DOHH2 (cell line): ENCODE measurements at regions not wholly inside any gene's neighbourhood (a gene's known extent, or its start where the extent isn't known, plus 50 kb on each side); places are given as distances from the start of the nearest gene placed in this dataset.
"Not testable (repeated sequence)": the region's sequence is repeated elsewhere in the genome, so short reads cannot be mapped to it uniquely, and the experiment has no call there.

Experiments used
- H3F3A ChIP-seq: fragments of 200-600 bp; sonication (generic), shearing (Covaris generic); 2 replicates; pipeline ENCODE4 v1.6.0; 2016; ENCODE audit warnings: antibody characterized with exemption, mild to moderate bottlenecking; ENCODE audit not compliant: control insufficient read depth, insufficient read depth
- H3K27ac ChIP-seq: fragments of 200-600 bp; sonication (generic); 2 replicates; pipeline ENCODE4 v1.5.1; 2014; ENCODE audit warnings: low read depth, mild to moderate bottlenecking, low read length, moderate library complexity
- H3K27me3 ChIP-seq: fragments of 200-600 bp; sonication (generic); 2 replicates; pipeline ENCODE4 v1.6.1; 2014; ENCODE audit warnings: mild to moderate bottlenecking, low read length, mixed read lengths; ENCODE audit not compliant: control insufficient read depth
- H3K36me3 ChIP-seq: fragments of 200-600 bp; sonication (generic); 2 replicates; pipeline ENCODE4 v1.6.1; 2014; ENCODE audit warnings: mild to moderate bottlenecking, low read length, moderate library complexity, mixed read lengths; ENCODE audit not compliant: control insufficient read depth
- H3K4me1 ChIP-seq: fragments of 200-600 bp; sonication (generic); 2 replicates; pipeline ENCODE4 v1.6.1; 2014; ENCODE audit warnings: mild to moderate bottlenecking, low read length, mixed read lengths; ENCODE audit not compliant: control insufficient read depth
- H3K4me2 ChIP-seq: fragments of 200-600 bp; sonication (generic); 2 replicates; pipeline ENCODE4 v1.6.0; 2014; ENCODE audit warnings: mild to moderate bottlenecking, low read length, moderate library complexity
- H3K4me3 ChIP-seq: fragments of 200-600 bp; sonication (generic); 2 replicates; pipeline ENCODE4 v1.5.1; 2014; ENCODE audit warnings: mild to moderate bottlenecking, low read length, mixed read lengths
- H3K79me2 ChIP-seq: fragments of 200-600 bp; sonication (generic); 2 replicates; pipeline ENCODE4 v1.6.1; 2014; ENCODE audit warnings: mild to moderate bottlenecking, low read length, mixed read lengths; ENCODE audit not compliant: control insufficient read depth
- H3K9me2 ChIP-seq: fragments of 200-600 bp; sonication (generic); replicated peaks from 2 replicates; pipeline ENCODE4 v1.6.1; 2014; ENCODE audit warnings: mild to moderate bottlenecking, low read length, mixed read lengths; ENCODE audit not compliant: control insufficient read depth
- H3K9me3 ChIP-seq: fragments of 200-600 bp; sonication (generic); 2 replicates; pipeline ENCODE4 v1.6.1; 2014; ENCODE audit warnings: antibody characterized with exemption, low read length, mixed read lengths; ENCODE audit not compliant: control insufficient read depth, insufficient read depth
- H4K20me1 ChIP-seq: fragments of 200-600 bp; sonication (generic); 2 replicates; pipeline ENCODE4 v1.6.0; 2014; ENCODE audit warnings: low read depth, mild to moderate bottlenecking, antibody characterized with exemption, low read length, moderate library complexity; ENCODE audit not compliant: control insufficient read depth, insufficient read depth
- EZH2phosphoT487 ChIP-seq: fragments of 200-600 bp; sonication (generic); IDR thresholded peaks from 2 replicates; pipeline ENCODE4 v1.6.1; 2017; ENCODE audit warnings: borderline replicate concordance, mild to moderate bottlenecking, antibody characterized with exemption, low read length, moderate library complexity, mixed read lengths
- TF ChIP-seq, protein P1 (sequence below): fragments of 200-600 bp; sonication (generic); IDR thresholded peaks from one replicate; pipeline ENCODE4 v1.5.1; 2014; ENCODE audit warnings: antibody characterized with exemption, mild to moderate bottlenecking, low read depth, low read length; ENCODE audit not compliant: poor library complexity, severe bottlenecking

DNA sequence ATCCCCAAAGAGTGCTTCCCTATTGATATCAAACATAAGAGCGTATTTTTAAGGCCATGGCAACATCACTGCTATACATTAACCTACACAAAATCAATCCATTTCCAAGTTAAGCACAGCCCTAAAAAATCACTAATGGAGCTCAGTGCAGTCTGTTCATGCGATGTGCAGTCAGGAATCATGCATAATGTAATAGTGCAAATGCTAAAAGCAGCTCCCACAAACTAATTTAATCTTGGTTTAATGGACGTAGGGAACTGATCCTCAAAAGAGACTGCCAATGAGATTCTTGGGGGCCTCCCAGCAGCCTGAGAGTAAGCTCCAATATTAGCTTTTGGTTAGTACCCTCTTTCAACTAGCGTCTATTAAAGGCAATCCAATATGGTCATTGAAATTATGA lies 245.9 kb downstream of the TOX3 start:
- Histone ChIP-seq H3K9me2 (no peaks in the 10 kb centered on the region), H4K20me1 (no peaks in the 10 kb centered on the region), H3K27me3 (no peaks in the 10 kb centered on the region), H3K4me2 (no peak overlapping the region), H3K4me1 (no peaks in the 10 kb centered on the region), H3K36me3 (no peaks in the 10 kb centered on the region), H3F3A (no peaks in the 10 kb centered on the region), H3K79me2 (no peaks in the 10 kb centered on the region), H3K27ac (no peak overlapping the region), H3K4me3 (no peak overlapping the region), H3K9me3 (no peaks in the 10 kb centered on the region)
- TF ChIP-seq, protein P1, sequence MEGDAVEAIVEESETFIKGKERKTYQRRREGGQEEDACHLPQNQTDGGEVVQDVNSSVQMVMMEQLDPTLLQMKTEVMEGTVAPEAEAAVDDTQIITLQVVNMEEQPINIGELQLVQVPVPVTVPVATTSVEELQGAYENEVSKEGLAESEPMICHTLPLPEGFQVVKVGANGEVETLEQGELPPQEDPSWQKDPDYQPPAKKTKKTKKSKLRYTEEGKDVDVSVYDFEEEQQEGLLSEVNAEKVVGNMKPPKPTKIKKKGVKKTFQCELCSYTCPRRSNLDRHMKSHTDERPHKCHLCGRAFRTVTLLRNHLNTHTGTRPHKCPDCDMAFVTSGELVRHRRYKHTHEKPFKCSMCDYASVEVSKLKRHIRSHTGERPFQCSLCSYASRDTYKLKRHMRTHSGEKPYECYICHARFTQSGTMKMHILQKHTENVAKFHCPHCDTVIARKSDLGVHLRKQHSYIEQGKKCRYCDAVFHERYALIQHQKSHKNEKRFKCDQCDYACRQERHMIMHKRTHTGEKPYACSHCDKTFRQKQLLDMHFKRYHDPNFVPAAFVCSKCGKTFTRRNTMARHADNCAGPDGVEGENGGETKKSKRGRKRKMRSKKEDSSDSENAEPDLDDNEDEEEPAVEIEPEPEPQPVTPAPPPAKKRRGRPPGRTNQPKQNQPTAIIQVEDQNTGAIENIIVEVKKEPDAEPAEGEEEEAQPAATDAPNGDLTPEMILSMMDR, result no peak
- TF ChIP-seq EZH2phosphoT487, result no peak

DNA sequence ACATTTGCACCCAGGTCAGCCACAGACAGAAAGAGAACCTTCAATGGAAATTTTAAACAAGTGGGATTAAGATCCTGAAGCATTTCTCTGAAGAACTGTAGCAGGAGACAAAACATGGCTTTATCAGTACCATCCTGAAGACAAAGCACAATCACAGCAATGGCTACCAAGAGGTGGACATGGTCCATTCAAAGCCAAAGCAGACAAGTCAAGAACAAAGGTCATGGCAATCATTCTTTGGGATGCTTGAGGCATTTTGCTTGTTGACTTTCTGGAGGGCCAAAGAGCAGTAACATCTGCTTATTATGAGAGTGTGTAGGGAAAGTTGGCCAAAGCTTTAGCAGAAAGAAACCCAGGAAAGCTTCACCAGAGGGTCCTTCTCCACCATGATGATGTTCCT lies 248.2 kb downstream of the TOX3 start:
- H3K27ac ChIP-seq, result no peak overlapping the region
- no peaks in the 10 kb centered on the region for H3K27me3 ChIP-seq
- no peaks in the 10 kb centered on the region for H3K4me1 ChIP-seq
- H3K9me3 ChIP-seq, result no peaks in the 10 kb centered on the region
- TF ChIP-seq, protein P1, result no peak
- TF ChIP-seq EZH2phosphoT487, result no peak
- H3K4me3 ChIP-seq, result no peak overlapping the region
- no peaks in the 10 kb centered on the region for H3K79me2 ChIP-seq
- no peaks in the 10 kb centered on the region for H3K36me3 ChIP-seq
- no peaks in the 10 kb centered on the region for H3F3A ChIP-seq
- H3K9me2 ChIP-seq, result no peaks in the 10 kb centered on the region
- H3K4me2 ChIP-seq, result no peak overlapping the region
- H4K20me1 ChIP-seq, result no peaks in the 10 kb centered on the region

DNA sequence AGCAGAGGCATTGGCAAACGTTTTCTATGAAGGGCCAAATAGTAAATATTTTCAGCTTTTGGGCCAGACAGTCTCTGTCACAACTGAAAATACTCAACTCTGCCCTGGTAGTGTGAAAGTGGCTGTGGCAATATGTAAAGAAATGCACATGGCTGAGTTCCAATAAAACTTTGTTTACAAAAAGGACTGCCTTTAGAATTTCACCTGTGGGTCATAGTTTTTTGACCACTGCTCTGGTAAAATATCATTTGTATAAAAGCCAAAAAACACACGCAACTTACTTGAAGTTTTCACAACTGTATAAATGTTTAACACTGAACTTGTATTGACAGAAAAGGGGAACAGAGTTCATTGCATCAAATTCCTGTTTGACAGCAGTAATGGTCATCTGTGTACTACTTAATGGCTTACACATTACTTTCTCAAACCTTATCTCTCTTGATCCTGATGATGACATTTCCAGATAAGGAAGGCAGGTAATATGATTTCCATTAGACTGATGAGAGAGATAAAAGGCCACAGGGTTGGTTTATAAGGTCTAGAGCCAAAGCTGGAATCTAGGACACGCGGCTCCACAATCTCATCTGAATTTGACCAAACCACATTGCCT lies 250.1 kb downstream of the TOX3 start:
- H3K27me3 ChIP-seq, H3K36me3 ChIP-seq, H3K9me3 ChIP-seq, H3K4me2 ChIP-seq, H3K9me2 ChIP-seq, H4K20me1 ChIP-seq, H3F3A ChIP-seq, H3K27ac ChIP-seq, H3K4me1 ChIP-seq, H3K79me2 ChIP-seq, H3K4me3 ChIP-seq: not testable (repeated sequence)

DNA sequence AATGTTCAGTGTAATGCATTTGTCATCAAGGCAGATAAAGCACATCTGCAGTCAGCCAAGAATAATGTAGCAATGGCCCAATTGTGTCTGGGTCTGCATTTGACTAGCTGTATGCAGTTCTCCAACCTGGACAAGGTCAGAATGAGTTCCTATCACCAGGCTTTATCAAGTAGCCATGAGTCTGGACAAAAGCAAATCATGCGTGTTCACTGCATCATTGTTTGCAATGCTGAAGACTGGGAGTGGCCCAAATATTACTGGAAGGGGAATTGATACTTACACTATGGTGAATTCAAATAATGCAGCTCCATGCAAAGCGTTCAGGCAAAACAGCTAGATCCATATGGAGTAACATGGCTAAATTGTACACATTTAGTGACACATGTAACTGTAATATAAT lies 250.9 kb downstream of the TOX3 start:
- no peaks in the 10 kb centered on the region for H3K4me1 ChIP-seq
- TF ChIP-seq EZH2phosphoT487, result no peak
- H3K9me2 ChIP-seq, result no peaks in the 10 kb centered on the region
- no peaks in the 10 kb centered on the region for H3K36me3 ChIP-seq
- no peaks in the 10 kb centered on the region for H3F3A ChIP-seq
- no peaks in the 10 kb centered on the region for H4K20me1 ChIP-seq
- H3K4me3 ChIP-seq, result no peak overlapping the region
- H3K4me2 ChIP-seq, result no peak overlapping the region
- no peaks in the 10 kb centered on the region for H3K9me3 ChIP-seq
- H3K27me3 ChIP-seq, result no peaks in the 10 kb centered on the region
- no peak overlapping the region for H3K27ac ChIP-seq
- no peaks in the 10 kb centered on the region for H3K79me2 ChIP-seq
